Loucy (cell line): ENCODE measurements at regions not wholly inside any gene's neighbourhood (a gene's known extent, or its start where the extent isn't known, plus 50 kb on each side); places are given as distances from the start of the nearest gene placed in this dataset.

Experiments
- CTCF ChIP-seq: fragments of 200-600 bp; sonication (generic); conservative IDR thresholded peaks from 2 replicates; pipeline ENCODE4 v1.5.1; 2014; ENCODE audit warnings: mild to moderate bottlenecking, antibody characterized with exemption, low read length
- EZH2phosphoT487 ChIP-seq: fragments of 200-600 bp; IDR thresholded peaks from 2 replicates; pipeline ENCODE4 v1.6.1; 2018; ENCODE audit warnings: antibody characterized with exemption, mild to moderate bottlenecking, moderate library complexity, borderline replicate concordance

- TF ChIP-seq EZH2phosphoT487 (no peak), CTCF (no peak)
Observed at GRCh38 chr12:125311050-125311449, 245.8 kb downstream of the AACS start.
